Tibial nerve (tissue), 4 donors: ENCODE measurements at regions not wholly inside any gene's neighbourhood (a gene's known extent, or its start where the extent isn't known, plus 50 kb on each side); places are given as distances from the start of the nearest gene placed in this dataset.

Experiments used
- CTCF ChIP-seq, 5 experiments: fragments of 200-600 bp in 3 of 5; fragments of 450-650 bp in 2 of 5; sonication (generic) in 3 of 5; IDR thresholded peaks; one replicate each; pipeline ENCODE4 v1.5.1; 2016 to 2019; ENCODE audit warnings: antibody characterized with exemption in 5 of 5, mild to moderate bottlenecking in 3 of 5, moderate library complexity in 2 of 5
- EP300 ChIP-seq, 2 donors: sonication (generic); formaldehyde crosslinking; IDR thresholded peaks; one replicate each; pipeline ENCODE4 v1.6.1; 2017; ENCODE audit warnings: antibody characterized with exemption in 2 of 2, mild to moderate bottlenecking in 1 of 2
- POLR2A ChIP-seq, 2 donors: fragments of 450-650 bp; IDR thresholded peaks; one replicate each; pipeline ENCODE4 v1.6.1; 2017; ENCODE audit warnings: antibody characterized with exemption in 2 of 2, mild to moderate bottlenecking in 2 of 2, moderate library complexity in 2 of 2

GRCh38 chr2:216984937-216985336 lies 125.1 kb upstream of the TNP1 start:
- no peak for TF ChIP-seq CTCF (IDR thresholded peaks at IDR 0.05)
- TF ChIP-seq EP300 (IDR thresholded peaks at IDR 0.05), result peak in 1 of 2 donors; percentile 70
- no peak for TF ChIP-seq POLR2A (IDR thresholded peaks at IDR 0.05)
